Activated naive CD8-positive, alpha-beta T cell treated with anti-CD3 and anti-CD28 coated beads, Interleukin-2, amount 50 U/mL, for 16 hours (primary cell): ENCODE measurements at regions not wholly inside any gene's neighbourhood (a gene's known extent, or its start where the extent isn't known, plus 50 kb on each side); places are given as distances from the start of the nearest gene placed in this dataset.

Source experiments
- DNase-seq: peaks from one replicate; pipeline ENCODE4 v3.0.0-alpha.2; 2020; ENCODE audit warnings: low read depth, low spot score

- no peak for DNase-seq
Measured at GRCh38 chr2:226431288-226431948, 368.2 kb downstream of the IRS1 start.

- DNase-seq: no peak
Measured at GRCh38 chr2:226429476-226429875, 370.1 kb downstream of the IRS1 start.

- DNase-seq: no peak
Measured at GRCh38 chr2:226427538-226428307, 371.9 kb downstream of the IRS1 start.

- DNase-seq: no peak
Measured at GRCh38 chr2:226426292-226426736, 373.3 kb downstream of the IRS1 start.

- no peak for DNase-seq
Measured at GRCh38 chr2:226424971-226425370, 374.6 kb downstream of the IRS1 start.

- DNase-seq: peak; percentile 1
Measured at GRCh38 chr2:226423498-226423960, 376.1 kb downstream of the IRS1 start.

GRCh38 chr2:226420646-226421045 is 379.0 kb downstream of the IRS1 start:
- DNase-seq: no peak

- no peak for DNase-seq
Measured at GRCh38 chr2:226418521-226418920, 381.1 kb downstream of the IRS1 start.

- DNase-seq: no peak
Measured at GRCh38 chr2:226414335-226414734, 385.3 kb downstream of the IRS1 start.

GRCh38 chr2:226413498-226414130 is 386.0 kb downstream of the IRS1 start:
- no peak for DNase-seq

- DNase-seq: no peak
Measured at GRCh38 chr2:226411727-226412360, 387.8 kb downstream of the IRS1 start.

GRCh38 chr2:226411205-226411604 is 388.4 kb downstream of the IRS1 start:
- DNase-seq: no peak

- no peak for DNase-seq
Measured at GRCh38 chr2:226410247-226410835, 389.3 kb downstream of the IRS1 start.

GRCh38 chr2:226409134-226409533 is 390.5 kb downstream of the IRS1 start:
- no peak for DNase-seq

- no peak for DNase-seq
Measured at GRCh38 chr2:226408141-226408540, 391.5 kb downstream of the IRS1 start.

- DNase-seq: no peak
Measured at GRCh38 chr2:226407135-226407534, 392.5 kb downstream of the IRS1 start.

- no peak for DNase-seq
Measured at GRCh38 chr2:226405465-226405864, 394.2 kb downstream of the IRS1 start.

GRCh38 chr2:226403369-226403768 is 396.3 kb downstream of the IRS1 start:
- no peak for DNase-seq

GRCh38 chr2:226399006-226399405 is 400.6 kb downstream of the IRS1 start:
- no peak for DNase-seq

- DNase-seq: no peak
Measured at GRCh38 chr2:226398580-226398979, 401.0 kb downstream of the IRS1 start.

GRCh38 chr2:226396541-226396940 is 403.1 kb downstream of the IRS1 start:
- DNase-seq: no peak

GRCh38 chr2:226387499-226387942 is 412.1 kb downstream of the IRS1 start:
- DNase-seq: no peak
